ENCODE measurements at regions not wholly inside any gene's neighbourhood (a gene's known extent, or its start where the extent isn't known, plus 50 kb on each side); places are given as distances from the start of the nearest gene placed in this dataset.

DNA sequence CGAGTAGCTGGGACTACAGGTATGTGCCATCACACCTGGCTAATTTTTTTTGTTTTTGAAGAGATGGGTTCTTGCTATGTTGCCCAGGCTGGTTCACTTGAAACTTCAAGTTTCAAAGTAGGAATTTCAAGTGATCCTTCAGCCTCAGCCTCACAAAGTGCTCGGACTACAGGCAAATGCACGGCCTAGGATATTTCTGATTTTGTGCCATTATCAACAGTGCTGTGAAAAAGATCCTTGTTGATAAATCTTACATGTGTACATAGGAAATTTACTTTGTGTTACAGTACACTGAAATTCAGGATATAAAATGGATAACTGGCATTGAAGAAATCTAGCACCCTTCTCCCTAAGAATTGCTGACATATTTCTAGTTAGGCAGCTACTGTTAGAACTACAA, 184.6 kb upstream of the PRDM1 start:
- no peak overlapping the region for H3K4me3 ChIP-seq (ENCODE audit: low read length)
- no peaks in the 10 kb centered on the region for H3K9me3 ChIP-seq (ENCODE audit: insufficient read depth, low read depth, low read length)
- H3K4me1 ChIP-seq (ENCODE audit: insufficient read depth, low read length): peaks cover 12% of the 10 kb centered on the region; the same call in 1 of the 2 replicates
- H3K36me3 ChIP-seq (ENCODE audit: insufficient read depth, low read length): no peaks in the 10 kb centered on the region
- no peaks in the 10 kb centered on the region for H3K27me3 ChIP-seq (ENCODE audit: insufficient read depth, low read length)
- H3K9ac ChIP-seq (ENCODE audit: low read depth, low read length): no peak overlapping the region
- H3K27ac ChIP-seq (ENCODE audit: low read depth, low read length): no peak overlapping the region
- 97% methylated on average over 3 of the region's 3 CpGs for WGBS

DNA sequence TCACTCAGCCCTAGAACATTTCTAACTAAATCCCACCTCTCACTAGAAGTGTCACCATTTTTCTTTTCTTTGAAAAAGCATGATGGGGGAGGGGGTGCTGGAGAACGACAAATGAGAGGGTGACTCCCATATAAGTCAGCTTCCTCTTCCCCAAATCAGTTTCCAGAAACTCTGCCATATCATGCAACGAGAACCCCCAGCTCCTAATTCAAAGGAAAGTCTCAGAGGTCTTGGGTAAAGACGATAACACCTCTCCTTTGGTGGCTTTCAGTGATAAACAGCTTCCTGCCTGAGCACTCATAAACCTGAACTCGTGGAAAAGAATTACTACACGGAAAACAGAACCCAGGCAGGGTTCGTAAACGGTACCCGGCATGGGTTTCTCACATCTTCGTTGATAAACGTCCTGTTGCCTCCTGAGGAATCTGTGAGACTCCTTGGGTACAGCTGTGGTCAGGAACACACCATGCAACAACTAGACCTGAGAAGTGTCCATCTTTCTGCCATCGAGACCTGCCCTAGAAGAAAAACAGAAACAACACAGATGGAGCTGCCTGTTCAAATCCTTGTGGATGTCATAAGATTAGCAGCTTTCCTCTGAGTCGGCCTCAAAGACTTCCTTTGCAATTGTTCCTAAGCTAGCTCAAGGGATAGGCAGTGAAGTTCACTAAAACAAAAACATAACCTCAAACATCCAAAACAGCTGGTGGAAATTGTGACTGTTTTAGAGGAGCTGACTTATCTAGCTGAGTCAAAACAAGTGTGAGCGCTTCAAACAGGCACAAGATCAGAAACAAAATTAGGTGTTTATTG, 185.8 kb upstream of the PRDM1 start:
- peaks cover 21% of the 10 kb centered on the region; the same call in 1 of the 2 replicates for H3K4me1 ChIP-seq (ENCODE audit: insufficient read depth, low read length)
- H3K36me3 ChIP-seq (ENCODE audit: insufficient read depth, low read length): no peaks in the 10 kb centered on the region
- no peak overlapping the region for H3K4me3 ChIP-seq (ENCODE audit: low read length)
- H3K27me3 ChIP-seq (ENCODE audit: insufficient read depth, low read length): no peaks in the 10 kb centered on the region
- no peaks in the 10 kb centered on the region for H3K9me3 ChIP-seq (ENCODE audit: insufficient read depth, low read depth, low read length)
- no peak overlapping the region for H3K27ac ChIP-seq (ENCODE audit: low read depth, low read length)
- no peak overlapping the region for H3K9ac ChIP-seq (ENCODE audit: low read depth, low read length)
- 90% methylated on average over 12 of the region's 13 CpGs for WGBS

DNA sequence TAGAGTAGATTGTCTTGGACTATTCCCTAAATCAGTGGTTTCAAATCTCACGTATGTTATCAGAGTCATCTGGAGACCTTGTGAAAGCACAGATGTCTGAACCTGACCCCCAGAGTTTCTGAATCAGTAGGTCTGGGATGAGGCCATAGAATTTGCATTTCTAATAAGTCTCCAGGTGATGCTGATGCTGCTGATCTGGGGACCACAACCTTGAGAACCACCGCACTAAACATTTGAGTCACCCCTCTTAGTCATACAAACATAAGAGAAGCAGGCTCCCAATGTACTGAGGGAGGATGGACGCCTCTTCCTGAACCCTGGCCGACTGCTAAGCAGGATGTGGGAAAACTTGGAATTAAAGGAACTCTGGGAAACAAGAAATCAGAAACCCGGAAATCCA, 187.8 kb upstream of the PRDM1 start:
- Histone ChIP-seq H3K27me3 (ENCODE audit: insufficient read depth, low read length) (no peaks in the 10 kb centered on the region), H3K9me3 (ENCODE audit: insufficient read depth, low read depth, low read length) (no peaks in the 10 kb centered on the region), H3K9ac (ENCODE audit: low read depth, low read length) (no peak overlapping the region), H3K4me1 (ENCODE audit: insufficient read depth, low read length) (peaks cover 21% of the 10 kb centered on the region; the same call in 1 of the 2 replicates), H3K4me3 (ENCODE audit: low read length) (no peak overlapping the region), H3K27ac (ENCODE audit: low read depth, low read length) (no peak overlapping the region), H3K36me3 (ENCODE audit: insufficient read depth, low read length) (no peaks in the 10 kb centered on the region)
- 94% methylated on average over 5 of the region's 5 CpGs for WGBS

DNA sequence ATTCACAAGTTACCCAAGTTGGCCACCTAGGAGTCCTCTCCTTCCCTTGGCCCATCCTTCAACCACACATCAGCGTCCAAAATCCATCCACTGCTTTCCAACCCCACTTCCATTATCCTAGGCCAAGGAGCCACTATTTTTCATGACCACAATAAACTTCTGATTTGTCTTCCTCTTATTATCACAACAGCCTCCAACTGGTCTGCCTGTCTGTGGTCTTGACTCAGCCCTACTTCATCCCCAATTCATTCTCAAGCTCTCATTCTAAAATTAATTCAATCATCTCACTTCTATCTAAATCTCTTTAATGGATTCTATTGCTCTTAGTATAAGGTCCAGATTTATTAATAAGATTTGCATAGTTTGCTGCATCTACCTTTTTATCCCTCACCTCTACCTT, 189.0 kb upstream of the PRDM1 start:
- WGBS: 87% methylated on average over 1 of the region's 1 CpG
- peaks cover 15% of the 10 kb centered on the region; the same call in 1 of the 2 replicates for H3K4me1 ChIP-seq (ENCODE audit: insufficient read depth, low read length)

DNA sequence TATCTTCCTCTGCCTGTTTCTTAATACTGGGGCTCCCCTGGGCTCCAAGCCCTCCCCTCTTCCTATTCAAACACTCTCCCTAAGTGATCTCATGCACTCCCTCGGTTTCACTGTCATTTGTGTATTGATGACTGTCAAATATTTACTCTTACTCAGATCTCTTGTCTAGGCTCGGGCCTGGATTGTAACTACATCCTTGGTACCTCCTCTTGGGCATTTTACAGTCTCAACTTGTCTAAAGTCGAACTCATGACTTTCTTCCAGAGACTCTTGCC, 189.4 kb upstream of the PRDM1 start:
- Histone ChIP-seq H3K9ac (ENCODE audit: low read depth, low read length) (no peak overlapping the region), H3K9me3 (ENCODE audit: insufficient read depth, low read depth, low read length) (no peaks in the 10 kb centered on the region), H3K36me3 (ENCODE audit: insufficient read depth, low read length) (no peaks in the 10 kb centered on the region), H3K4me3 (ENCODE audit: low read length) (no peak overlapping the region), H3K27ac (ENCODE audit: low read depth, low read length) (no peak overlapping the region), H3K27me3 (ENCODE audit: insufficient read depth, low read length) (no peaks in the 10 kb centered on the region), H3K4me1 (ENCODE audit: insufficient read depth, low read length) (peaks cover 15% of the 10 kb centered on the region; the same call in 1 of the 2 replicates)
- 69% methylated on average over 3 of the region's 3 CpGs for WGBS

More for the DNA sequence above, 189.0 kb upstream of the PRDM1 start:
- no peak overlapping the region for H3K27ac ChIP-seq (ENCODE audit: low read depth, low read length)
- H3K9me3 ChIP-seq (ENCODE audit: insufficient read depth, low read depth, low read length): no peaks in the 10 kb centered on the region
- H3K27me3 ChIP-seq (ENCODE audit: insufficient read depth, low read length): no peaks in the 10 kb centered on the region
- H3K4me3 ChIP-seq (ENCODE audit: low read length): no peak overlapping the region
- no peaks in the 10 kb centered on the region for H3K36me3 ChIP-seq (ENCODE audit: insufficient read depth, low read length)
- H3K9ac ChIP-seq (ENCODE audit: low read depth, low read length): no peak overlapping the region

DNA sequence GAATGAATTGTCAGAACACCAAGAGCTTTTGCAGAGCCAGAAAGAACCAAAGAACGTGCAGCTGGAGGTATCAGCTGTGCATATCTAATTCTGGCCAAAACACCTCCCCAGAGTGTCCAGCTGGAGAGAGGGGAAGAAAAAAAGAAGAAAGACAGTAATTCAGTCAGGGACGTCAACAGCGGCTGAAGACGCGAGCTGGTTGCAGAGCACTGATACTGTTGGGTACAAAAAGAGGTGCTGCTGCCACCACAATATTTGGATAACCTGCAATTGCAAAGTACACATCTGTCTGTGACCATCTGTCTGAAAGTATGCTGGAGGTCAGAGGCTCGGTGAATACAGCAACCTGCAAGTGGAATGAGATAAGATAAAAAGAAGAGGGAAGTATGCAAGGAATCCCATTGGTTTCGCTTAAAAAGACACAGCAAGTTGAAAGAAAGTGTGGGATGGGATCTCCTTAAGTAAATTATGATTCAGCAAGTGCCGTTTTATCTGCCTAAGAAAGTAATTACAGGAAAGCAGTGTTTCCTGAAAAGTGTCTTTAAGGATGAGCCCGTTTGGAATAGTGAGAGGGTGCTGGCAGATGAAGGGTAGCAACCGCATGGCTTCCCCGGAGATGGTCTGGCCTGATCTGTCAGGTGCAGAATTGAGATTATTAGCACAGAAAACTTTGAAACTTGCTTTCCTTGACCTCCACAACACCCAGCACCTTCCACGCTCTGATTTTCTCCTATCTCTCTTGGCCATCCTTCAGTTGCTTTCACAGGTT, 189.9 kb upstream of the PRDM1 start:
- WGBS: 79% methylated on average over 12 of the region's 12 CpGs
- Histone ChIP-seq H3K9me3 (ENCODE audit: insufficient read depth, low read depth, low read length) (no peaks in the 10 kb centered on the region), H3K27ac (ENCODE audit: low read depth, low read length) (no peak overlapping the region), H3K36me3 (ENCODE audit: insufficient read depth, low read length) (no peaks in the 10 kb centered on the region), H3K4me1 (ENCODE audit: insufficient read depth, low read length) (peaks cover 15% of the 10 kb centered on the region; the same call in 1 of the 2 replicates), H3K9ac (ENCODE audit: low read depth, low read length) (no peak overlapping the region), H3K4me3 (ENCODE audit: low read length) (no peak overlapping the region), H3K27me3 (ENCODE audit: insufficient read depth, low read length) (no peaks in the 10 kb centered on the region)

DNA sequence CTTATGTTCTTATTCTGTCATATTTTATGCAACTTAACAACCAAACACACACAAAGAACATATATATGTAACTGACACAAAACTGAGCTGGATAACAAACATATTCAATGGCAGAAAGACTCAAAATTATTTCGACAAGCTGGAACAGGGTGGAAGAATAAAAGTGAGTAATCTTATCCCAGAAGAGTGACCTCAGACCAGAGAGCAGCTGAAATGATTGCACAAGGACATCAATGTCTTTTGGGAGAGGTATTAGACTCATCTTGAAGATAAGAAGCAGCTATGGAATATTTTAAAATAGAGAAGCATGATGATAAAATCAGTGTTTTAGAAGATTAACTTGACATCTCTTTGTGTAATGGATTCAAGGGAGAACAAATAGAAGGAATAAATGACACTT, 191.6 kb upstream of the PRDM1 start:
- Histone ChIP-seq H3K4me1 (ENCODE audit: insufficient read depth, low read length) (peaks cover 12% of the 10 kb centered on the region; the same call in 1 of the 2 replicates), H3K9me3 (ENCODE audit: insufficient read depth, low read depth, low read length) (peaks cover 7% of the 10 kb centered on the region), H3K27ac (ENCODE audit: low read depth, low read length) (no peak overlapping the region), H3K27me3 (ENCODE audit: insufficient read depth, low read length) (no peaks in the 10 kb centered on the region), H3K36me3 (ENCODE audit: insufficient read depth, low read length) (no peaks in the 10 kb centered on the region), H3K4me3 (ENCODE audit: low read length) (no peak overlapping the region), H3K9ac (ENCODE audit: low read depth, low read length) (no peak overlapping the region)
- WGBS: 86% methylated on average over 1 of the region's 1 CpG

DNA sequence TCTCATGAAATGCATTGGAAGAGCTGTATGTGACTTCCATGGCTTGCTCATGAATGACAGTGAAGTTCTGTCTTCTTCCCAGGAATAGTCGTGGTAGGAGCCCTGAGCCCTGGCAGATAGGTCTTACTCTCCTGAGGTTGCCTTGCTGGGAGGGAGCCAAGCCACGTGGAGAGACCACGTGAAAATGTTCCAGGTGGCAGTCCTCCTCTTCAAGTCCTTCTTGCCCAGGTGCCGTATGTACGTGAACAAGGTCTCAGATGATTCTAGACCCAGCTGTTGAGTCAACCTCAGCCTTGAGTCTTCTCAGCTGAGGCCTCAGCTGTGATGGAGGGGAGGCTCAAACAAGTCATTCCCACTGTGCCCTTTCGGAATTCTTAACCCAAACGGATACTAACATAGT, 192.4 kb upstream of the PRDM1 start:
- no peak overlapping the region for H3K27ac ChIP-seq (ENCODE audit: low read depth, low read length)
- no peaks in the 10 kb centered on the region for H3K27me3 ChIP-seq (ENCODE audit: insufficient read depth, low read length)
- H3K9me3 ChIP-seq (ENCODE audit: insufficient read depth, low read depth, low read length): peaks cover 10% of the 10 kb centered on the region
- peaks cover 12% of the 10 kb centered on the region; the same call in 1 of the 2 replicates for H3K4me1 ChIP-seq (ENCODE audit: insufficient read depth, low read length)
- no peak overlapping the region for H3K4me3 ChIP-seq (ENCODE audit: low read length)
- 91% methylated on average over 5 of the region's 7 CpGs for WGBS
- no peak overlapping the region for H3K9ac ChIP-seq (ENCODE audit: low read depth, low read length)
- no peaks in the 10 kb centered on the region for H3K36me3 ChIP-seq (ENCODE audit: insufficient read depth, low read length)

DNA sequence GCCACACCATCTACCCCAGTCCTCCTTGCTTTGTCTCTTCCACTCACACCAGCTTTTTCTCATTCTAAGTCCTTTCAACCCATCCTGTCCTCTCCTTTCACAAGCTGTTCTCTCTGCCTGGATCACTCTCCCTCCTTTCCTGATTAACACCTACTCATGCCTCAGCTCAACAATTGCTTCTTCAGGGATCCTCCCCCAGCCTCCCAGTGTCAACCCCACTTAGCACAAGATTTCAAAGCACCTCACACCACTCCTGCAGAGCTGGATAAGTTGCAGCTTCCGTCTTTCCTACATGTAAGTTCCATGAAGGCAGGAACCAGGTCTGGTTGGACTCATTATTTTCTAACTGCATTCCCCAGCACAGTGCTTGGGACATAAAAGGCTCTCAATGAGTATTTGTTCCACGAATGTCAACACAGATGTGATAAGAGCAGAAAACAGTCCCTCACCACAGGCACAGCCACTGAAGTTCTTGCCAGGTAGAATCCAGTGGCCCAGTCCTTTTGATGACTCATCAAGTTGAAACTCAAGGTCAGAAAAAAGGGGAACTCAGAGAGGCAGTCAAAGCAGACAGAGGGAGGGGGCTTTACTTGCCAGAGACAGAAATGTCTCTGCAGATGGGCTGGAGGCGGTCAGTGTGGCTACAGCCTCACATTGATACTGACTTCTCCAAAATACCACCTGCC, 193.4 kb upstream of the PRDM1 start:
- H3K9ac ChIP-seq (ENCODE audit: low read depth, low read length): no peak overlapping the region
- 88% methylated on average over 3 of the region's 3 CpGs for WGBS
- no peaks in the 10 kb centered on the region for H3K36me3 ChIP-seq (ENCODE audit: insufficient read depth, low read length)
- H3K9me3 ChIP-seq (ENCODE audit: insufficient read depth, low read depth, low read length): peaks cover 10% of the 10 kb centered on the region
- H3K4me3 ChIP-seq (ENCODE audit: low read length): no peak overlapping the region
- H3K27me3 ChIP-seq (ENCODE audit: insufficient read depth, low read length): no peaks in the 10 kb centered on the region
- peaks cover 12% of the 10 kb centered on the region; the same call in 1 of the 2 replicates for H3K4me1 ChIP-seq (ENCODE audit: insufficient read depth, low read length)
- H3K27ac ChIP-seq (ENCODE audit: low read depth, low read length): no peak overlapping the region

DNA sequence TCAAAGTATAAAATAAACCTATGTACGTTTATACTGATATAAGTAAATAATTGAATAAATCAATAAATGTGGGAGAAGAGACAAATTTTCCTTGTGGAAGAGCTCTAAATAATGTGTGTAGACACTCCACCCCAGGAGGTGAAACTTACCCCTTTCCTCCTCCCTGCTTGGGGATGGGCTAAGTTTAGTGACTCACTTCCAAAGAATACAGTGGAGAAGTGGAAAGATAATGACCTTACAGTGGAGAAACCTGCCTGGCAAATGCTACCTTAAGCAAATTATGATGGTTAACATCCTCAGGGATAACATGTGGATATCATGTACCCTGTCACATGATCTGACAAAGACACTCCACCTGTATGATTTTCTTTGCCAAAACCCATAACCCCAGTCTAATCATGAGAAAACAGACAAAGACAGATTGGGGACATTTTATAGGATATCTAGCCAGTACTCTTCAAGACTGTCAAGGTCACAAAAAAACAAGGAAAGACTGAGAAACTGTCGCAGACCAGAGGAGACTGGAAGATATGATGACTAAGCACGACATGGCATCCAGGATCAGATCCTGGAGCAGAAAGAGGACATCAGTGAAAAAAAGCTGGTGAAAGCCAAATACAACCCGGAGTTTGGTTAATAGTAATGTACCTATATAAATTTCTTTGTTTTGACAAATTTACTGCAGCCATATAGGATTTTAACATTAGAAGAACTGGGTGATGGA, 195.5 kb upstream of the PRDM1 start:
- H3K4me1 ChIP-seq (ENCODE audit: insufficient read depth, low read length): peaks cover 8% of the 10 kb centered on the region; the same call in 1 of the 2 replicates
- no peaks in the 10 kb centered on the region for H3K27me3 ChIP-seq (ENCODE audit: insufficient read depth, low read length)
- WGBS: 91% methylated on average over 3 of the region's 4 CpGs
- H3K4me3 ChIP-seq (ENCODE audit: low read length): no peak overlapping the region
- H3K9ac ChIP-seq (ENCODE audit: low read depth, low read length): no peak overlapping the region
- H3K9me3 ChIP-seq (ENCODE audit: insufficient read depth, low read depth, low read length): peaks cover 10% of the 10 kb centered on the region
- no peaks in the 10 kb centered on the region for H3K36me3 ChIP-seq (ENCODE audit: insufficient read depth, low read length)
- no peak overlapping the region for H3K27ac ChIP-seq (ENCODE audit: low read depth, low read length)

Data from HUES64 (cell line).